ENCODE measurements at regions not wholly inside any gene's neighbourhood (a gene's known extent, or its start where the extent isn't known, plus 50 kb on each side); places are given as distances from the start of the nearest gene placed in this dataset.

- no peak for TF ChIP-seq CTCF (IDR thresholded peaks at IDR 0.05)
- TF ChIP-seq EZH2 (IDR thresholded peaks at IDR 0.05), result no peak
- TF ChIP-seq EZH2phosphoT487 (IDR thresholded peaks at IDR 0.05), result no peak
These were observed 1118.7 kb downstream of the SH3BGRL start for GRCh38 chrX:82320569-82320968.

All from neural progenitor cell (in vitro differentiated cells).